UCSD-AML1 (cell line): ENCODE measurements at regions not wholly inside any gene's neighbourhood (a gene's known extent, or its start where the extent isn't known, plus 50 kb on each side); places are given as distances from the start of the nearest gene placed in this dataset.

Experiments used
- DNase-seq: peaks from one replicate; lab custom pipeline; 2025; ENCODE audit not compliant: unreplicated experiment; lab: John Stamatoyannopoulos, UW

DNA sequence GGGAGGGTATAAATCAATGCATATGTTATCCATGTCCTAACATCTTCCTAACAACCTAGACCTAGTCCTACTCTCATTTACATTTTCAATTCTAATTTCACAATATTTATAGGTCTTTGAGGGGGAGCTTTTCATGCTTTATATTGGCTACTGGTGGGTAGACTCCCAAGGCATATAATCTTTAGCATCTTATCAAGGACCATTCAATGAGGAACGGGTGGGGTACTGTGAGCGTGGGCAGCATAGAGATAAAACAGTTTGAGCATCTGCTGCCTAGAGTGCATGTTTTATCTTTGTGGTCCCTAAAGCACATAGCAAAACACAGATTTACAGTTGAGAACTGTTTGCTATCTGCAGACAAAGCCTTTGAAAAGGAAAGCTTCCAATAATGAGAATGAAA, 427.6 kb upstream of the WWC1 start:
- no peak for DNase-seq

DNA sequence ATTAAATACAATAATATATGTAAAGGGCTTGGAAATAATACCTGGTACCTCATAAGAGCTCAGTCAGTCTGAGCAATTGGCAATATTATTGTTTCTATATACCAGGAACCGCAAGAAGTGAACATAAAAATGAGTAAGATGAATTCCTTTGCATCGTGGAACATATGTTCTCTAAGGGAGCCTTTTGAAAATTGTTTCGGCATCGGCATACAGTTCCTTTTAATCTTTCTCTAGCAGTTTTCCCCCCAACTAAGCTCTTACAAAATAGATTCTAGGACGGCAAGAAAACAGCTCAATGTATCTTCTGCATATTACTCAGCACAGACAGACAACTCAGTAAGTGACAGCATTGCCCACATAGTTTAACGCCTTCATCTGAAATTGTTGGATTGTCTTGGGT, 426.6 kb upstream of the WWC1 start:
- DNase-seq = no peak

DNA sequence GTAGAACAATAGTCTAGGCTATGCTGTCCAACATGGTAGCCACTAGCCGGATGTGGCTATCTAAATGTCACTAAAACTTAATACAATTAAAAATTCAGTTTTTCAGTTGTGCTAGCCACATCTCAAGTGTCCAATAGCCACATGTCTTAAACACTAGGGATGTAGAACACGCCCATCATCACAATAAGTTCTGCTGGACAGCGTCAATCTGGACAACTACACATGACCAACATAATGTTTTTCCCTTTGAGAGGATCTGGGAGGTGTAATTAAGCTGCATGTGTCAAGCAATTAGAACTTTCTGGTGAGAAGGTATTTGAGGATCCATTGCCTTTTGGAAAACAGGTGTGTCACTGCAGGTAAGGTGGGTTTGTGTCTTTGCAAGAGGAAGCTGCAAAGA, 424.6 kb upstream of the WWC1 start:
- DNase-seq = no peak

DNA sequence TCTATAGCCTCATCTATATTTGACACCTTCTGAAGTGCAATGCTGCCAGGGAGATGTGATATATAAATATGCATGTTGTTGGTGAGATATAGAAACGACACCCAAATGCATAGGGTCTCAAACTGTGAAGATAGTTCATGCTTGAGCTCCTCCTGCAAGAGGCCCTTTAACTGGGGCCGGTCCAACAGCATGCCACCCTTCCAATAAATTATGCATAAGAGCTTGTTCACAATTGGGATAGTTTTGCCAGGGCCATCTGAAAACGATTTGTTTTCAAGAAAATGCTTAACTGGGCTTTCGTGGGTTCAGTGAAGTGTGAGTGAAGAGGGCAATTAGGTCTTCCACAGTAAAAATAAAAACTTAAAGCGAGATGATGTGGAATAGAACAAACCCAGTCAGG, 424.2 kb upstream of the WWC1 start:
- no peak for DNase-seq

DNA sequence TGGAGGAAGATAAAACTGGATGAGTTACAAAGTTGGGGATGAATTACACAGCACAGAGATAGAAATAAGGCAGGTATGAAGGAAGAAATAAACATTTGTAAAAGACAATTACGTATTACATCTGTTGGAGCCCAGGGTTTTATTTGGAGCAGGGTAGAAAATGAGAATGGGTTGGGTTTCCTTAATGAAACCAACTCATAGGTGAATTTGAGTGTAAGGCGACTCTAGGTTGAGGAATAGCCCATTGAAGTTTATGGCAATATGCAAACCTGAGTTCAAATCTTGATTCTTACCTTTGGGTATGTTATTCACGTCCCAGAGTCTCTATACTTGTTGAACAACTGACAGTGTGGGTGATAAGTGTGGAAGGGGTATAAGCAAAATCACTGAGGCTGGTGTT, 422.3 kb upstream of the WWC1 start:
- no peak for DNase-seq

DNA sequence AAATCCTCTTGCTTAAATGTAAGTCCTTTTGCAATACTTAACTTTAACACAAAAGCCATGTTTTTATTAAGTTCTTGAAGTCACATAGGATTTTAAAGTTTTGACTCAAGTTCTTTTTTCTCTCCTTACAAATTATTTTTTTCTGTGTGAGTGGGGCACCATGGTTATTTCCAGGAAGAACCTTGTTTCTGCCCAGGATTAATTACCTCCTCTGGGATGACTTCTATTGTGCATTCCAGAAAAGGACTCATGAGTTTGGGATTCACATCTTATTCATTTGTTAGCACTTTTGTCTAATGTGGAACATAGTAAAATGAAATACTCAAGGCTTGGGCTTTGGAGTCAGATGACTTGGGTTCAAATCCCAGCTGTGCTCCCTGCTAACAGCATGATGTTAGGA, 421.4 kb upstream of the WWC1 start:
- no peak for DNase-seq

DNA sequence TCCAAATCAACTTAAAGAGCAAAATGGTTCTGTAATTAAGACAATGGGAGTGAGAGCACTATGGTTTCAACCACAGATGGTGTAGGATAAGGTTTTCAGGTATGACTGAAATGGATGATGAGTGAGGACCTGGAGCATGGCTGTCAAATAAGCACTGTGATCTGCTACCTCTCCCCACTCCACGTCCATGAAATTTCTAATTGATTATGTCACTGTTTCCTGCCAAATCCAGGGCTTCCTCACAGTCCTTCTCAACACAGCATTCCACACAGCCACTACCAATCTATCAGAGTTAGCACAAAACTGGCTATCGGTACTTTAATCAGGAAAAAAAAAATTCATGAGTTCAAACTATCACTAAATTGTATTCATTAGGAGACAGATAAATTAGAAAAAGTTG, 420.4 kb upstream of the WWC1 start:
- DNase-seq = no peak

DNA sequence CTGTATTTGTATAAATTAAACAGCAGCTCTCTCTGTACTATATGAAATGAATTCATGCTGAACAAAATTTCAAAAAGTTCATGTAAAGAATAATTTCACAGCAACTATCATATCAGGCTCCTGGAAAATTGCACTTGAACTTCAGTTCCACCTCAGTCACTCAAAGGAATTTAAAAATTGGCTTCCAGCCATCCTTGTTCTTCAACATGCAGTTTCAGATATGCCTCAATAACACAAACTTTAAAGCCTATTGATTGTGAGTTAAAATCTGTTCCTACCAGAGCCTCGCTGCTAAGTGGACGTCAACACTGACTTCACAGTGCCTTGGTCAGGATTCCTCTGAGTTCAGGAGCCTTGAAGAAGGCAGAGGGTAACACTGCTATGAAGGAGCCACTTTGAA, 418.7 kb upstream of the WWC1 start:
- DNase-seq = no peak

DNA sequence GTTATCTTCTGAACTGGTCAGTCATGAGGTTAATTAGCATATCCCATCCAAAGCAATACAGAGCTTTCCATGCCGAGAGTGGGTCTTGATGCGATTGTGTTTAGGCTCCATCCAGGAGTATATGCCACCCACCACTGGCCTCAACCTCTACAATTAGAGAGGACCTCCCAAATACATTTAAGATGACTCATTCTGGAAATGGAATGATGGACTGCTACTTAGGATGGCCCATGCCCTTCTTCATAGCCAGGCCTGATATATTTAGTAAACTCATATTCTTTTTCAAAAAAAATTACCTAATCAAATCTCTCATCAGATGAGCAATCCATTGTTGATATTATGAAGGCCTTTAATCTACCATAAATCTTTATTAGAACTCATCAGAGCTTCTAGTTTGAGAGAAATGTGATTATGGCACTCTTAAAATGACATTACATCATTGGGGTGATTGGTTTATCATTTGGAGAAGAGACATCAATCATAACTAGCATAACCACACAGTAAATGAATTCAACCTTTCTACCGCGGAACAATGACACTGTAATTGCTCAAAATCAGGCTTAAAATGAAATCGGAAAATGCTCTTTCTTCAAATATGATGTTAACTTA, 414.2 kb upstream of the WWC1 start:
- no peak for DNase-seq

DNA sequence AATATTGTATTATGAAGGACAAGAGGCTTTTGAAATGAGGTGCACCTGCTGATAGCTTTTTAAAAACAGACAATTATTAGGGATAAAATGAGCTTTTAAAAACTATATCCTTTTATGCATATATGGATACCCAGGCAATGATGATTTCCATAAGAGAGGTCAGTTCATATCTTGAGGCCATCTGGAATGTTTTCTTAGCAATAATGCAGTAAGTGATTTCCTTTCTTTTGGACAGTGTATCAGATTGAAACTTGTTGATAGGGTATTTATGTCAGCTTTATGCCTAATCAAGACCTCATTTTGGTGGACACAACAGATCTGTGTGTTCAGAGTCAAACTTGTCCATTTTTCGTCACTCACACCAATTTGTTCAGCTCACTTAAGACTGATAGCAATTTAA, 413.5 kb upstream of the WWC1 start:
- no peak for DNase-seq

DNA sequence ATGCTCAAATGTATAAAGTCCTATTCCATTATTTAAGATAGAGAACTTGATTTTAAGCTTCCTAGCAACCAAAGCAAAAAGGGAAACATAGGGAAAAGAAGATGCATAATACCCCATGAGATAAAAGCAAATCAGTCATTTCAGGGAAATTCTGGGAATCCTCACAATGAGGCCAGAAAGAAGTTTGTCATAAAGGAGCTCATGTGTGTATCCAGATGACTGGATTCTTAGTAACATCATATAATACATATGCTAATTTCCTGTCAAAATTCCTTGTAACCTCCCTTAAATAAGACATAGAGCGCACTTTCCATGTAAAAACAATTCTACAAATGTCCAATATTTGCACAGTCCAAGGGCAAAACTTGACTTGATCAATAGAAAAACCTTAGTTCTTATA, 411.0 kb upstream of the WWC1 start:
- no peak for DNase-seq

DNA sequence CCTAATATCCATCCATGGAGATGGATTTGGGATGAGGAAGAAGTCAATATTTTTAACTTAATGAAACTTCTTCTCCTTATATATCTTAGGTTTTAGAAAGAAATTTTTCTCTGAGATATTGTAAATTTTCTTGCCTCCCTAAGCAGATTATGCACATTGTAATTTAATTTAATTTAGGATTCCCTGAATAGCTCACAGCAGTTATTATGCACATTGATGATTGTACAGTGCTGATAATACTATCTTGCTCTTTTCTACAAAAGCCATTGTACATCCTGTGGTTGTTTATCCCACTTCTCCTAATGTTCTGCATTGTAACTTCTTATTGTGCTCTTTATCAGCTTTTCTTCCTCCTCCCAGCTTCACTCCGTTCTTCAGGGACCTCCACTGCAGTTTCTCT, 410.4 kb upstream of the WWC1 start:
- no peak for DNase-seq

DNA sequence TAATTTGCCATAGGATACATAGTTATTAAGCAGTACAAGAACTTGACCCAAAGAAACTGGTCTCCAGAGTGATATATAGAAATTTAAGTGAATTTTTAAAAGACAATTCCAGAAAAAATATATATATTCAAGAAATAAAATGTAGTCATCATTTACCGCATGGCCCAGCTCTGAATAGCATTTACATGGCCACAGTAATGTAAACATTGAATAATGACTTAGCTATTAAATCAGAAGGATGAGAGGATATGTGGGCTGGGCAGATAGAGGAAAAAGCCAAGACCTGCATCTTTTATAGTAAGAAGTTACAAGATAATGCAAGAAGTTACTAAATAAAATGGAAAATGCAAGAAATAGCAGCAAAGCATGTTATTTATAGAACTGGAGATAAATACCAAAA, 405.2 kb upstream of the WWC1 start:
- no peak for DNase-seq

DNA sequence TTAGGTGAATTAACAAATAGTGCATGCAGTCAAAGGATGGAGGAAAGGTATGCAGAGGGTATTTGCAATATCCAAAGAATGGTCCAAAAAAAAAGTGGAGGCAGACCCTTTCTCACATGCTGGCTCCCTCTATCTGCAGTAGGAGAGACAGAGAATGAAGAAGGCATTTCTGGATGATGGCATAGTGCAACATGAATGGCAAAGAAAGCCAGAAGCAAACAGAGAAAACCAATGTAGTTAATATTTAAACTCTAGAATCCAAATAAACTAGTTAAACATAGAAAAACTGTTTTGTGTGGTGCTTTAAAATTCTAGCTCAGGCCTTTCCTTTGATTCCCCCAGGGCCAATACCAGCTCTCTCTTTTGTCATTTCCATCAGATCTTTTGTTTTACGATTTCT, 403.1 kb upstream of the WWC1 start:
- no peak for DNase-seq

DNA sequence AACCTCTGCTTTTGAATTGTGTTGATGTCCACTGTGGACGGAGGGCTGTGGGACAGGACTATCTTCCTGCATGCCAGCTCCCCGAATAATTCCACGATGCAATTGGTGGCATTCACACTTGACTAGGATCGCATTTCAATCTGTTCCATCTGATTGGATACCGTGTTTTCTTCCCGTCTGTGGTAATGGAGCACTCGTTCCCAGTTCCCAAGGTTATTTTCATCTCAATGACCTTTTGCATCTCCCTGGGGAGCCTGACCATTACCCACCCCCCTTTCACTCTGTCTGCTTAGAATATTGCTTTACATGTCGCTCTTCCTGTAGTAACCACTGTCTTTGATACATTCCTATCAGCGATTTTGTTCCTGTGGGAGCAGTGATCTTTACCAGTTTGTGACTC, 402.2 kb upstream of the WWC1 start:
- no peak for DNase-seq

DNA sequence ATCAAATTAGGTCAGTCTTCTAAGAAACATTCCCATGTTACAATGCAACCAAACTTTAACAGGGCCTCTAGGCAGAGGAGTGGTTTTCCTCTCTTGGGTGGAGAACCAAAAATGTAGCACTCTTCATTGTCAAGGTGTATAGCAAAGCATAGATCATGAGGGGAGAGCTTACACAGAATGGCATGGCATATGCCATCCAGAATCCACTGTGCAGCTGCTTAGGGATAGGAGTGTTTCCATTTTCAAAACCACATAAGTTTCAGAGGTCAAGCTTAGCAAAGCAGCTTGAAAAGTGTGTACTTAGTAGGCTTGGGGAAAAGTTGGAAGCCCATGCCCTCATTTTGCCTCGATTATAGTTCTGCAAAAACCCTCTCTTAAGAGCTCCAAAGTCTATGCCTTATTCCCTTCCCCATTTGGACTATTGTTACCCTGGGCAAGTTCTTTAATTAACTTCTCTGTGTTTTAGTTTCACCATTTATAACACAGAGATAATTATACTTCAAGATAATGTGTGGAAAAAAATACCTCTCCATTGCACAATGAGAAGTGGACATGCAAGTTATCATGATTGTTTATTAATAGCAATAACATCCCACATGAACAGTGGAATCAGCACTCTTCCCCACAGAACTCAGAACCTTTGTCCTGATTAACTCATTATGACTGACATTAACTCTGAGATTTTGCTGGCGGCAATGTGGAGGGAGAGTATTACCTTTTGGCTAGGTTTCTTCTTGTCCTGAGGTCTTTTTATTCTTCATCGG, 398.9 kb upstream of the WWC1 start:
- no peak for DNase-seq

DNA sequence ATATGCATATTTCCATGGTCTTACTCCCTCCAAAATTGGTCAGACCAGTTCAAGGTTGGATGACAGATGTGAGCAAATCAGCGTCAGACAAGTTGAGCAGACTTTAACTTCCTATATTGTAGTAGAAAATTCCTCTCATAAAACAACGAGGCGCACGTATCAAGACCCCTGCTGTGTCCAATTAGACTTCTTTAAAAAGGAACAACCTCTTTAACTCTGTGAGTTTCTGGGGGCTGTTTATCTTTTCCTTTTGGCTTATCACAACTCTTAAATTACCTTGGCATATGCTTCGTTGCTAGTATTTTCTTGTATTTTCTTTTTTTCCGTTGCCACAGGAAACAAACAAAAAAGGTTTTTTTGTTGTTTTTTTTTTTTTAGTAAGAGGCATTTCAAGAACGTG, 398.2 kb upstream of the WWC1 start:
- no peak for DNase-seq

DNA sequence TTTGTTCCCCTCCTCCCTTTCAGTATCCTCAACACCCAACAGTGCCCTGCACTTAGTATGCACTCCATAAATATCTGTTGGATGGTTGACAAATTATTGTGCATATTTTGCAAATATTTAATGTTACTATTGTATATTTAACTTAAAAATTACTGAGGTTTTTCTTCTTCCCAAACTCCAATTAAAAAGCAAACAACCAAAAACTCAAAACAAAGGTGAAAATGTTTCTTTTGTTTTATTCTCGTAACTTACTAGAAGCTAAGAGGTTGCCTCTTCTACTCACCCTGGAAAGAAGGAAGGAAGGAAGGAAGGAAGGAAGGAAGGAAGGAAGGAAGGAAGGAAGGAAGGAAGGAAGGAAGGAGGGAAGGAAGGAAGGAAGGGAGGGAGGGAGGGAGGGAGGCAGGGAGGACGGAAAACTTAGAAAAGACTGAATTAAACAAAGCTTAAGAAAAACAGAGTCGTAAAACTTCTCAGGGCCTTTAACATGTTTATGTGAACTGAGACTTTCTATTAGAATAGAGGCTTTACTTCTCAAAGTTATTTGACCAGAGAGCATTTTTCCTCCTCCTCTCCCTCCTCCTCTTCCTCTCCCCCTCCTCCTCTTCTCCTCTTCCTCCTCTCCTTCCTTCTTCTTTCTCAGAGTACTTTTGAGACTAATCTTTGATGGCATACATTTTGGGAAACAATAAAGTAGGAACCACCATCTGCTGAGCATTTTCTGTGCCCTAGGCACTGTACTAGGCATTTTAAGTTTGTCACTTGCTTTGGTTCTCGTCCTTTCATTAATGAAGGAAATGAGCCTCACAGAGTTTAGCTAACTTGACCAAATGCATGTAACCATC, 396.6 kb upstream of the WWC1 start:
- no peak for DNase-seq

DNA sequence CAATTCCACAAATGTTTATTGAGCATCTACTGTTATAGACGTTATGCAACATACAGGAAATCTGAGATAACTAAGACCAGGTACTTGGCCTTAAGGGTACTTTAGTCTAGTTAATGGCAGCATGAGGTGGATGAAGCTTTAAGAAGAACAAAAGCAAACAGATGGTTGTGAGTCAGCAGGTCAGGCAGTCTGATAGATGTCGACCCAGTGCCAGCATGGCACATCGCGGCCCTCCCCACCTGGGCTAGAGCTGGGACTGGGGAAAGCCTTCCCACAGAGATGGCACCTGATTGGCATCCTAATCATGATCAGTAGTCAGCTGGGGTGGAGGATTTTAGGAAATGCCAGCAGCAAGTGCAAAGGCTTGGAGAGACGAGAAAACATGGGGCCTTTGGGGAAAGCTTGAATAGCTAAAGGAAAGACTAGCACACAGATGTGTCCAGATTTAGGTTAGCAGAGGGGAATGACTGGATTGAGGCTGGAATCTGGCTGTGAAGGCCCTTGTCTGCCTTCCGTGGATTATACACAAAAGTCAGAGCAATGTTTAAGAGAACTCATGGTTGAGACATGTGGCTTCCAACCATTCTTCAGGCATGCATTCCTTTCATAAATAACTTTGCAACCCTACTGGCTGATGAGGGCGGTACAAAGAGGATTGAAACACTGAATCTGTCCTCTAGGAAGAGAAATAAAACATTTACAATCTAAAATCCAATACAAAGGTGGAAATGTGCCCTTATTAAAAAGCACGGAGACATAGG, 395.4 kb upstream of the WWC1 start:
- no peak for DNase-seq

DNA sequence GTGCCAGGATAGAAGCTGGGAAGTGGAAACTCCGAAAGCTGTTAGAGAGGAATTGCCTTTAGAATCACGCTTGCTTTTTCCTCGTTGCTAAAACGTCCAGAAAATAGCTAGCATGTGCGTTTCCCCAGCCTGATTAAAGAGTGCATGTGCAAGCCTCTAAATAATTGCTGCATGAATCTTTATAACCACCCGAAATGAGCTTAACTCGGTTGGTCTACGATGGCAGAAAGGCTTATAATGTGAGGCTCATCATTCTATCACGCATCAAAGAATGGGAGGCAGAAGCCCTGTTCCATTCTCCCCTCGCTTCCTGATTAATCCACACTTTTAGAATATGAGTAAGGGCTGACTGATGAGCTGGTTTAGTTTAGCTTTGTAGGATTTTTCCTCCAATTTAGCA, 394.6 kb upstream of the WWC1 start:
- DNase-seq = no peak

DNA sequence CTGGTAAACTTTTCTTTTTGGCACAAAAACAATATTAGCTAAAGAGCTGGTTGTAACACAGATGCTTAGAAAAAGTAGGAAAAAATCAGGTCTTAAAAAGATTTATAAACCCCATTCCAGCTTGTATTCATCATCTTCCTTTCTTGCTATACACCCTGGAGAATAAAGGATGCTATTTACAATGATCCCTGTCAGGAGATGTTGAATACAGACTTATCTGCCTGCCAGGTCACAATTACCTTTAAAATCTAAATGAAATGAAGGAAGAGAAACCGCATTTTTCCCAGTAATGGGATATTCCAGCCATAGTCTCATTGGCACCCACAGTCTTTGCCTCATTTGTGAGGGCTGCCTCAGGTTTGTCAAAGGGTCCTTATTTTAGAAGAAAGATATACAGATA, 394.1 kb upstream of the WWC1 start:
- no peak for DNase-seq
